Mucosa of descending colon (tissue), 3 donors: ENCODE measurements at regions not wholly inside any gene's neighbourhood (a gene's known extent, or its start where the extent isn't known, plus 50 kb on each side); places are given as distances from the start of the nearest gene placed in this dataset.
A peak's percentile ranks its signal among the peaks of the same experiment; 100 is the strongest.
"Not testable (repeated sequence)": the region's sequence is repeated elsewhere in the genome, so short reads cannot be mapped to it uniquely, and the experiment has no call there.

Source experiments
- ATAC-seq: fragments of 200-7000 bp; cut with Tn5 transposase; one replicate; pipeline ENCODE4 v1.9.1; 2020; ENCODE audit warnings: mild to moderate bottlenecking, moderate library complexity
- DNase-seq, 3 donors: peaks; one replicate each; pipeline ENCODE4 v3.0.0-alpha.2; 2020
- H3K36me3 ChIP-seq: fragments of 200-600 bp; one replicate; pipeline ENCODE4 v1.8.0; 2021; ENCODE audit warnings: low read depth, mild to moderate bottlenecking
- H3K4me1 ChIP-seq: fragments of 200-600 bp; one replicate; pipeline ENCODE4 v1.8.0; 2021; ENCODE audit warnings: low read depth, mild to moderate bottlenecking
- H3K4me3 ChIP-seq: fragments of 200-600 bp; one replicate; pipeline ENCODE4 v1.8.0; 2021; ENCODE audit warnings: mild to moderate bottlenecking
- H3K9me3 ChIP-seq: fragments of 200-600 bp; one replicate; pipeline ENCODE4 v1.8.0; 2021; ENCODE audit warnings: mild to moderate bottlenecking
- intact Hi-C, 2 donors: fragments of 100-400 bp; cut with DNase I in 1 of 2; cut with micrococcal nuclease in 1 of 2; formaldehyde crosslinking; loops; one replicate each; pipeline versions ENCODE4 v1.11.0 to v1.11.1; 2022; cut with DNase I, micrococcal nuclease
- donor health status: DM: no; HTN: no; CAD: no; lungs with moderate emphysema.
- donor health status: DM: no; HTN: no; CAD: no.
- donor health status: DM: no; HTN: yes; CAD: no.

DNA sequence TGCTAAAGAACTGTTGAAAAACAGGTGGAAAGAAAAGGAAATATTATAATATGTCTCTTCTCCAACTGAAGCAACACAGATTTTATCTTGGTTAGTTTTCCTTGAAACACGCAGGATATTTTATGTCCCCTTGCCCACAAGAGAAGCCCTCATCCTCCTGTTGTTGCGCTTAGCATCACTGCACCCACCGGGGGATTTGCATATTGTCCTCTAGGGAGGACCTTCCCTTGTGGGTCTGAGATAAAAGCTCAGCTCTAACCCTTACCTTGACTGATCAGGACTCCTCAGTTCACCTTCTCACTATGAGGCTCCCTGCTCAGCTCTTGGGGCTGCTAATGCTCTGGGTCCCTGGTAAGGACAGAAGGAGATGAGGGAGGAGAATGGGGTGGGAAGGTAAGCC, 1294.2 kb downstream of the RPIA start:
- H3K4me3 ChIP-seq, H3K4me1 ChIP-seq, H3K9me3 ChIP-seq, DNase-seq, intact Hi-C loops, ATAC-seq, H3K36me3 ChIP-seq: not testable (repeated sequence)

DNA sequence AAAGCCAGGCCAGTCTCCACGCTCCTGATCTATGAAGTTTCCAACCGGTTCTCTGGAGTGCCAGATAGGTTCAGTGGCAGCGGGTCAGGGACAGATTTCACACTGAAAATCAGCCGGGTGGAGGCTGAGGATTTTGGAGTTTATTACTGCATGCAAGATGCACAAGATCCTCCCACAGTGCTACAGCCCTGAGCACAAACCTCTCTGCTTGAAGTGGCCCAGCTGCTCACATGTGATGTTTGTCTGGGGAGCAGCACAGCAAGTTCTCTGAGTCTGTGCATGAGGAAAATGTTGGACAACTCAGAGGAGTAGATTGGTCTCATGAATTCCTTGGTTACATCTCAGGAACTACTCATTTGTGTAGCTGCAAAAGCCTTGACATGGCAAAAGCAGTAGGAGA, 1295.1 kb downstream of the RPIA start:
- DNase-seq, H3K9me3 ChIP-seq, ATAC-seq, H3K36me3 ChIP-seq, intact Hi-C loops, H3K4me1 ChIP-seq, H3K4me3 ChIP-seq: not testable (repeated sequence)

DNA sequence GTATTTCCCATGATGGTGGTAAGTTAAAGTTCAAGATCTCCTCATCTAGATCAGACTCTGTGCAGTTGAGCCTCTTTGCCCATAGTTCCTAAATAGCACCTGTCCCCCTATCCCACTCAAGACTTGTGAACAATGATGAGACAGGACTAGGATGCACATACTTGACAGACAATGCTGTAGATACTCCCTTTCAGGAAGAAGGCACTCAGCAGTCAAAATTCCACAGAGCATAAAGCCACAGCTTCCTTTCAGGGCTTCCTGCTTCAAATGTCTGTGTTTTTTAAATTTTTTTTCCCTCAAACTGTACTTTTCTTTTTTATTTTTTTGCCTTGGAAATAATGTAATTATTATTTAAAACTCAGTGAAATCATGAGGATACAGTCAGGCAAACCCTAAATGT, 1305.3 kb downstream of the RPIA start:
- H3K4me3 ChIP-seq, intact Hi-C loops, H3K36me3 ChIP-seq, H3K9me3 ChIP-seq, ATAC-seq, DNase-seq, H3K4me1 ChIP-seq: not testable (repeated sequence)

DNA sequence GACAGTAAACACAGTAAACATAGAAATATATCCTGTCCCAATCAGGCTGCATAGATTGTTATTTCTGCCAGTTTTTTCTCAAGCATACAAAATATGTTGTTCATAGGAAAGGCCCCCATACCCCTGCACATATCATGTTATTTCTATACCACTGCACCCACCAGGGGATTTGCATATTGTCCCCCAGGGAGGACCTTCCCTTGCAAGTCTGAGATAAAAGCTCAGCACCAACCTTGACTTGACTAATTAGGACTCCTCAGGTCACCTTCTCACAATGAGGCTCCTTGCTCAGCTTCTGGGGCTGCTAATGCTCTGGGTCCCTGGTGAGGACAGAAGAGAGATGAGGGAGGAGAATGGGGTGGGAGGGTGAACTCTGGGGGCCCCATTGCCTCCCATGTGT, 1313.1 kb downstream of the RPIA start:
- intact Hi-C loops, H3K4me3 ChIP-seq, H3K36me3 ChIP-seq, H3K4me1 ChIP-seq, DNase-seq, ATAC-seq, H3K9me3 ChIP-seq: not testable (repeated sequence)

DNA sequence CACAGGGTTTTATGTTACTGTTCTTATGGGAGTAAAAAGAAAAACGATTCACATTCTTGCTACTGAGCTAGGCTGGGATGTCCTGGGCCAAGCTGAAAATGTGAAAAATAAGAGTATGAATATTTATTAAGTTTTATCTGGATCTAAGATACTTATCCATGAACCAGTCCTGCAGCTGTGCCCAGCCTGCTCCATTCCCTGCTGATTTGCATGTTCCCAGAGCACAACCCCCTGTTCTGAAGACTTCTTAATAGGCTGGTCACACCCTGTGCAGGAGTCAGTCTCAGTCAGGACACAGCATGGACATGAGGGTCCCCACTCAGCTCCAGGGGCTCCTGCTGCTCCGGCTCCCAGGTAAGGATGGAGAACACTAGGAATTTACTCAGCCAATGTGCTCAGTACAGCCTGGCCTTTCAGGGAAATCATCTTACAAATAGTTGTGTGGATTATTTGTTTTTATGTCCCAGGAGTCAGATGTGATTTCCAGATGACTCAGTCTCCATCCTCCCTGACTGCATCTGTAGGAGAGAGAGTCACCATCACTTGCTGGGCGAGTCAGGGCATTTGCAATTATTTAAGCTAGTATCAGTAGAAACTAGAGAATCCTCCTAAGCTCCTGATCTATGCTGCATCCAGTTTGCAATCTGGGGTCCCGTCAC, 1319.1 kb downstream of the RPIA start:
- H3K36me3 ChIP-seq, H3K4me3 ChIP-seq, ATAC-seq, intact Hi-C loops, H3K4me1 ChIP-seq, DNase-seq, H3K9me3 ChIP-seq: not testable (repeated sequence)

DNA sequence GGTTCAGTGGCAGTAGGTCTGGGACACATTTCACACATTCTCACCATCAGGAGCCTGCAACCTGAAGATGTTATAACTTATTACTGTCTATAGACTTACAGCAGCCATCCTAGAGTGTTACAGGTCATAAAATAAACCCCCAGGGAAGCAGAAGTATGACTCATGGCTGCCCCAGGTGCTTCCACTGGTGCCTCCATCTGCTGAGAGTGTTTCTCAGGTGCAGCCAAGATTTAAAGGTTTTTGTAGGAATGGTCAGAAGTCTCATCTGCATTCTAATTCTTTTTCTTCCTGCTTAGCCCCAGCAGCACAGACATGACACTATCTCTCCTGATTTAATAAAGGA, 1319.6 kb downstream of the RPIA start:
- H3K9me3 ChIP-seq, DNase-seq, H3K36me3 ChIP-seq, intact Hi-C loops, ATAC-seq, H3K4me1 ChIP-seq, H3K4me3 ChIP-seq: not testable (repeated sequence)

DNA sequence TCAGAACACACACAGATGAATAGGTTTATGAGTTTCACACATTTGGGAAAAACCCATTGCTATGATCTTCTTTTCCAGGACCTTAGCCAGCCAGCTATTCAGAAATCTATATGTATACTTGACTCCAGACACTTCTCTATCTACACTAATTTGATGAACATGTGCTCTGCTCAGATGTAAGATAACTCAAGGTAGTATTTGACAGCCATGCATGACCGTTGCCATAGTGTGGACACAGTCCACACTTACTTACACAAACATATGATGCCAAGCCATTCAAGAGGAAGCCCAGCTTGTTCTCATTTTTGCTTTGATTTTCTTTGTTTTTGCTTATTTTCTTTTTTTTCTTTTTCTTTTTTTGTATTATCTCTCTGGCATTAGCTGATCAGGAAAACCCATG, 1328.4 kb downstream of the RPIA start:
- ATAC-seq, H3K4me1 ChIP-seq, intact Hi-C loops, H3K36me3 ChIP-seq, H3K4me3 ChIP-seq, DNase-seq, H3K9me3 ChIP-seq: not testable (repeated sequence)

DNA sequence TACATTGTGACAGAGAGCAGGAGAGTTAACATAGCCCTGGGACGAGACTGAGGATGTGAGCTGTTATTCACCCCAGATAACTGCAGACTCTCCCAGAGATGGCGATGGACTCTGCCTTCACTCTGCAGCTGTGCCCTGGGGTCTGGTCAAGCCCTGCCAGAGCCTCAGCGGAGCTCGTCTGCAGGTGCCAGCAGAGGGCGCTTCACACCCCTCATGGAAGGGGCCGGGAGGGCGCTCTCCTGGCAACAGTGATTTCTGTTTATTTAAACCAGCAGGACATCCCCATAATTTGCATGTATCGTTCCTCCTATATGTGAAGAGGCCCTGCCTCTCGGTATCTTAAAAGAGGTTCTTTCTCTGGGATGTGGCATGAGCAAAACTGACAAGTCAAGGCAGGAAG, 1329.8 kb downstream of the RPIA start:
- intact Hi-C loops, H3K36me3 ChIP-seq, H3K9me3 ChIP-seq, H3K4me3 ChIP-seq, DNase-seq, H3K4me1 ChIP-seq: not testable (repeated sequence)
- peak; percentile 50 for ATAC-seq

DNA sequence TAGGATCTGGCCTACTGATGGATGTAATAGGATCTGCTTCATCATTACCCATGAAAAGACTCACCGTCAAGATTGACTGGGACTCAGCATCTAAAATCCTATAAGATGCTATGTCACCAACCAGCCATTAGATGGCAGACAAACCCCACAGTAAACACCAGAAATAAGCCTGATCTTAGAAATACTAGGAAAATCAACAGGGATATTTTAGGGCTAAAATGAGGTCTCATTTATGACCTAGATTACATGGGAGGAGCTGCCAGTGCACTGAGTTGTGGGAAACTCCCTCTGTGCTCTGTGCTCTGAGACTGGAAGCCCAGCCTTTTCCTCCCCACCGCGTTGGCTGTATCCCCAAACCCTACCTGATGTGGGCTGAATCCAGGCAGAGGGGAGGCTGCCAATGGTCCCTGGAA, 1335.8 kb downstream of the RPIA start:
- intact Hi-C loops, DNase-seq, H3K4me3 ChIP-seq, H3K4me1 ChIP-seq, H3K9me3 ChIP-seq, H3K36me3 ChIP-seq: not testable (repeated sequence)
- peak; percentile 63 for ATAC-seq

DNA sequence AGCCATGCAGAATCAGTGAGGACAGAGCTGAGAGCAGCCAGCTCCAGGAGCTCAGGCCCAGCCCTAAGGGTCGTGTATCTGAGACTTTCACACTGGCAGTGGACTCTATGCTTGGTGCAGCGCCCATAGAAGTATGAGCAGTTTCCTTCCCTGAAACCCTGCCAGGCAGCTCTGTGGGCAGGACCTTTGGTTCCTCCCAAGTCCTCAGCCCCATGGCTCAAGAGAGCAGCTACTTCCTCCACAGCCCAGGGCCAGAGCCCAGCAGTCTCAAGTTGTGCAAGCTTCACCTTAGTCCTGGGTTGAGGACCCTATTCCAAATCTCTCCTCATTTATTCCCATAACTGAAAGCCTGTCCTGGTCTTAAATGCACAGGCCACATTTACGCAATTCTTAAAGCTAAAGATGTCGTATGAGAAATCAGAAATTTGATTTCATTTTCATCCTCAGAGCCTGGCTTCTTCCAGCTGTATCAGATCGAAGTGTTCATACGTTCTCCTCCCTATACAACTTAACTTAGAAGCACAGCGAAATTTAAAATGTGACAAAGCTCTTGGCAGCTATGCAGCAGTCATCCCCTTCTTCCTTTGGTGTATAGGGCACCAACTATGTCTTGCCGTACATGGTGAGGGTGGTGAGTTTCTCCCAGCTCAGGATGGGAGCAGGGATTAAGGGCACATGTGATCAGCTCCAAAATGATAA, 1337.1 kb downstream of the RPIA start:
- intact Hi-C loops, H3K9me3 ChIP-seq, H3K4me1 ChIP-seq, H3K4me3 ChIP-seq, DNase-seq, H3K36me3 ChIP-seq: not testable (repeated sequence)
- peak; percentile 15 for ATAC-seq

DNA sequence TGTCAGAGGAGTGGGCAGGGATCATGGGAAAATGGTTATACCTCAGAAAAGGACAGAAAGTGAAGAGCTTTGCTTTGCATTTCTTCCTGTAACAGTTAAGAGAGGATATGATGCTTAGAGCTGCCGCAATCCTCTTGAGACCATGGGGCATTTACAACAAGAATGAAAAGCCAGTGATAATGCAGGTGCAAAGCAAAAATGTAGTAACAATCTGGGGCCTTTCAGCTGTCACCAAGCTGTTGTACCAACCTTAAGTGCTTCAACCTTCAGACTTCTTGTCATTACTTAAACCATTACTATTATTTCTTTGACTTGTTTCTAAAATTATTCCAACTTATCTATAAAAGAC, 1337.6 kb downstream of the RPIA start:
- ATAC-seq, H3K4me1 ChIP-seq, H3K9me3 ChIP-seq, H3K4me3 ChIP-seq, H3K36me3 ChIP-seq, intact Hi-C loops, DNase-seq: not testable (repeated sequence)

DNA sequence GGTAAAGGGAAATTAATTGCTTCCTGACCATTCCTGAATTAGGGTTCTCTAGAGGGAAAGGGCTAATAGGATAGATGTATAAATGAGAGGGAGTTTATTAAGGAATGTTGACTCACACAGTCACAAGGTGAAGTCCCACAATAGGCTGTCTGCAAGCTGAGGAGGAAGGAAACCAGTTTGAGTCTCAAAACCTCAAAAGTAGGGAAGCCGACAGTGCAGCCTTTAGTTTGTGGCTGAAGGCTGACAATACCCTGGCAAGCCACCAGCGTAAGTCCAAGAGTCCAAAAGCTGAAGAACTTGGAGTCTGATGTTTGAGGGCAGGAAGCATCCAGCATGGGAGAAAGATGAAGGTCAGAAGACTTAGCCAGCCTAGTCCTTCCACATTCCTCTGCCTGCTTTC, 1340.8 kb downstream of the RPIA start:
- ATAC-seq, H3K4me3 ChIP-seq, H3K36me3 ChIP-seq, intact Hi-C loops, H3K9me3 ChIP-seq, H3K4me1 ChIP-seq: not testable (repeated sequence)
- peak in 1 of 3 donors; percentile 10 for DNase-seq

DNA sequence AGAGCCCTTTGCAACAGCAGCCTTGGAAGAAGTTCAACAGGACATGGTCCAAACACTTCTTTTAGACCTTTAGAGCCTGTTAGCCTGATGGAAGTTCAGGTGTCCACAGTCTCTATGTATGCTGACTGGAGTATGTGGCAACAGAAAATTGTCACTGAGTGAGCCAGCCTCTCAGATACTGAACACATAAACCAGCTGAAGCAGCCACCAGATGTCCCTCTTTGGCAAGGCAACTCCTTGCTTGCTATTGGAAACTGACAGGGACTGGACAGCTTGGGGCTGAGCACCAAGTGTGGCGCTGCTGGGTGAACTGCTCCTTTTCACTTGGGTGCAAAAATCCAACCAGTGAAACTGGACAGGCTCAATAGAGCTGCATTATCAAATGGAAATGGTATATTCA, 1344.9 kb downstream of the RPIA start:
- H3K4me1 ChIP-seq, ATAC-seq, H3K36me3 ChIP-seq, DNase-seq, intact Hi-C loops, H3K4me3 ChIP-seq, H3K9me3 ChIP-seq: not testable (repeated sequence)

DNA sequence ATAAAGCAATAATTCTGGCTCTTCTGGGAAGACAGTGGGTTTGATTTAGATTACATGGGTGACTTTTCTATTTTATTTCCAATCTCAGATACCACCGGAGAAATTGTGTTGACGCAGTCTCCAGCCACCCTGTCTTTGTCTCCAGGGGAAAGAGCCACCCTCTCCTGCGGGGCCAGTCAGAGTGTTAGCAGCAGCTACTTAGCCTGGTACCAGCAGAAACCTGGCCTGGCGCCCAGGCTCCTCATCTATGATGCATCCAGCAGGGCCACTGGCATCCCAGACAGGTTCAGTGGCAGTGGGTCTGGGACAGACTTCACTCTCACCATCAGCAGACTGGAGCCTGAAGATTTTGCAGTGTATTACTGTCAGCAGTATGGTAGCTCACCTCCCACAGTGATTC, 1347.6 kb downstream of the RPIA start:
- H3K4me3 ChIP-seq, intact Hi-C loops, H3K36me3 ChIP-seq, H3K9me3 ChIP-seq, ATAC-seq, DNase-seq, H3K4me1 ChIP-seq: not testable (repeated sequence)

DNA sequence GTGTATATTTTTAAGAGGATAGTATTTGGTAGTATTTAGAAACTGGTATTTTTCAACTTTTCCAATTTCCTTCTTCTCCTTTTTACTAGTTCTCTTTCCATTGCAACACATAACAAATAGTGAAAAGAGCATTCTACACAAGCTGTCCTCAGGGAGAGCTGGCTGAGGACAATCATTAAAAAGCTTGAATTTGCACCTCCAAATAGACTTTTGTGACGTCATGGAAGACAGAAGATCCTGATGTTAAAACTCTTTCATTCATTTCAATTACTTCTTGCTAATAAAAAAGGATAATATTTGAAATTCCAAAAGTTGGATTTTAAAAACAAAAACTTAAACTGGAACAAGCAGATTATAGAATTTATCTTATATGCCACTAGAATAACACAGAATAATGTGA, 1356.3 kb downstream of the RPIA start:
- ATAC-seq, H3K4me1 ChIP-seq, H3K9me3 ChIP-seq, intact Hi-C loops, H3K4me3 ChIP-seq, H3K36me3 ChIP-seq, DNase-seq: not testable (repeated sequence)
